ENCODE measurements at regions not wholly inside any gene's neighbourhood (a gene's known extent, or its start where the extent isn't known, plus 50 kb on each side); places are given as distances from the start of the nearest gene placed in this dataset.

GRCh38 chr15:47517737-47518136 lies 199.6 kb upstream of the SEMA6D start:
- no peak for TF ChIP-seq CTCF (IDR thresholded peaks at IDR 0.05)
- no peak for TF ChIP-seq POLR2A (IDR thresholded peaks at IDR 0.05)
- TF ChIP-seq EP300 (IDR thresholded peaks at IDR 0.05), result no peak
